SK-N-SH treated with all-trans-retinoic acid at 6 μM for 48 hours (cell line): ENCODE measurements at regions not wholly inside any gene's neighbourhood (a gene's known extent, or its start where the extent isn't known, plus 50 kb on each side); places are given as distances from the start of the nearest gene placed in this dataset.

Source experiments
- ISL1 ChIP-seq: fragments of 250-450 bp; sonication (Bioruptor Pico); IDR thresholded peaks from 2 replicates; pipeline ENCODE4 v2.1.2; 2022; ENCODE audit warnings: mild to moderate bottlenecking, moderate library complexity
- OSR1 ChIP-seq: fragments of 250-450 bp; sonication (Bioruptor Pico); IDR thresholded peaks from 2 replicates; pipeline ENCODE4 v1.8.0; 2022; ENCODE audit warnings: moderate library complexity, mild to moderate bottlenecking, inconsistent platforms
- TF ChIP-seq, protein P1 (sequence below): fragments of 250-450 bp; sonication (Bioruptor Pico); IDR thresholded peaks from 2 replicates; pipeline ENCODE4 v1.5.1; 2021; ENCODE audit warnings: mild to moderate bottlenecking, moderate library complexity

GRCh38 chr22:22109693-22110466, 127.3 kb upstream of the TOP3B start:
- TF ChIP-seq OSR1 (CRISPR knock-in tag): no peak
- no peak for TF ChIP-seq ISL1 (CRISPR knock-in tag)
- TF ChIP-seq, protein P1, sequence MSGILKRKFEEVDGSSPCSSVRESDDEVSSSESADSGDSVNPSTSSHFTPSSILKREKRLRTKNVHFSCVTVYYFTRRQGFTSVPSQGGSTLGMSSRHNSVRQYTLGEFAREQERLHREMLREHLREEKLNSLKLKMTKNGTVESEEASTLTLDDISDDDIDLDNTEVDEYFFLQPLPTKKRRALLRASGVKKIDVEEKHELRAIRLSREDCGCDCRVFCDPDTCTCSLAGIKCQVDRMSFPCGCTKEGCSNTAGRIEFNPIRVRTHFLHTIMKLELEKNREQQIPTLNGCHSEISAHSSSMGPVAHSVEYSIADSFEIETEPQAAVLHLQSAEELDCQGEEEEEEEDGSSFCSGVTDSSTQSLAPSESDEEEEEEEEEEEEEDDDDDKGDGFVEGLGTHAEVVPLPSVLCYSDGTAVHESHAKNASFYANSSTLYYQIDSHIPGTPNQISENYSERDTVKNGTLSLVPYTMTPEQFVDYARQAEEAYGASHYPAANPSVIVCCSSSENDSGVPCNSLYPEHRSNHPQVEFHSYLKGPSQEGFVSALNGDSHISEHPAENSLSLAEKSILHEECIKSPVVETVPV (CRISPR knock-in tag): no peak
